ENCODE measurements at regions not wholly inside any gene's neighbourhood (a gene's known extent, or its start where the extent isn't known, plus 50 kb on each side); places are given as distances from the start of the nearest gene placed in this dataset.
A peak's percentile ranks its signal among the peaks of the same experiment; 100 is the strongest.

GRCh38 chr18:70415823-70416488, 127.1 kb downstream of the SOCS6 start:
- Mint-ChIP-seq H3K27me3 (ENCODE audit: unreplicated experiment) (no peaks in the 10 kb centered on the region), H3K4me1 (ENCODE audit: unreplicated experiment) (no peaks in the 10 kb centered on the region), H3K4me3 (ENCODE audit: unreplicated experiment) (no peak overlapping the region), H3K36me3 (ENCODE audit: low read depth, unreplicated experiment) (no peaks in the 10 kb centered on the region), H3K9me3 (ENCODE audit: unreplicated experiment) (no peaks in the 10 kb centered on the region), H3K27ac (ENCODE audit: unreplicated experiment) (peak overlapping the region; percentile 3)
- DNase-seq (ENCODE audit: low spot score), result no peak
- TF ChIP-seq CTCF (IDR thresholded peaks at IDR 0.05; ENCODE audit: unreplicated experiment), result no peak

GRCh38 chr18:70414315-70414900, 125.6 kb downstream of the SOCS6 start:
- TF ChIP-seq CTCF (IDR thresholded peaks at IDR 0.05; ENCODE audit: unreplicated experiment), result no peak
- no peak for DNase-seq (ENCODE audit: low spot score)
- H3K27me3 Mint-ChIP-seq (ENCODE audit: unreplicated experiment), result no peaks in the 10 kb centered on the region
- H3K36me3 Mint-ChIP-seq (ENCODE audit: low read depth, unreplicated experiment), result no peaks in the 10 kb centered on the region
- no peaks in the 10 kb centered on the region for H3K4me1 Mint-ChIP-seq (ENCODE audit: unreplicated experiment)
- H3K9me3 Mint-ChIP-seq (ENCODE audit: unreplicated experiment), result no peaks in the 10 kb centered on the region
- no peak overlapping the region for H3K4me3 Mint-ChIP-seq (ENCODE audit: unreplicated experiment)
- no peak overlapping the region for H3K27ac Mint-ChIP-seq (ENCODE audit: unreplicated experiment)

GRCh38 chr18:70413455-70413854, 124.6 kb downstream of the SOCS6 start:
- no peaks in the 10 kb centered on the region for H3K36me3 Mint-ChIP-seq (ENCODE audit: low read depth, unreplicated experiment)

GRCh38 chr18:70411876-70412435, 123.1 kb downstream of the SOCS6 start:
- Mint-ChIP-seq H3K4me3 (ENCODE audit: unreplicated experiment) (no peak overlapping the region), H3K9me3 (ENCODE audit: unreplicated experiment) (no peaks in the 10 kb centered on the region), H3K27me3 (ENCODE audit: unreplicated experiment) (no peaks in the 10 kb centered on the region), H3K27ac (ENCODE audit: unreplicated experiment) (no peak overlapping the region), H3K36me3 (ENCODE audit: low read depth, unreplicated experiment) (no peaks in the 10 kb centered on the region), H3K4me1 (ENCODE audit: unreplicated experiment) (no peaks in the 10 kb centered on the region)
- no peak for TF ChIP-seq CTCF (IDR thresholded peaks at IDR 0.05; ENCODE audit: unreplicated experiment)
- no peak for DNase-seq (ENCODE audit: low spot score)

More at GRCh38 chr18:70413455-70413854, 124.6 kb downstream of the SOCS6 start:
- DNase-seq (ENCODE audit: low spot score), result no peak
- Mint-ChIP-seq H3K27me3 (ENCODE audit: unreplicated experiment) (no peaks in the 10 kb centered on the region), H3K9me3 (ENCODE audit: unreplicated experiment) (no peaks in the 10 kb centered on the region), H3K4me3 (ENCODE audit: unreplicated experiment) (no peak overlapping the region), H3K27ac (ENCODE audit: unreplicated experiment) (no peak overlapping the region), H3K4me1 (ENCODE audit: unreplicated experiment) (no peaks in the 10 kb centered on the region)
- no peak for TF ChIP-seq CTCF (IDR thresholded peaks at IDR 0.05; ENCODE audit: unreplicated experiment)

- no peaks in the 10 kb centered on the region for H3K4me1 Mint-ChIP-seq (ENCODE audit: unreplicated experiment)
- no peaks in the 10 kb centered on the region for H3K27me3 Mint-ChIP-seq (ENCODE audit: unreplicated experiment)
- H3K9me3 Mint-ChIP-seq (ENCODE audit: unreplicated experiment), result no peaks in the 10 kb centered on the region
- H3K4me3 Mint-ChIP-seq (ENCODE audit: unreplicated experiment), result no peak overlapping the region
- H3K27ac Mint-ChIP-seq (ENCODE audit: unreplicated experiment), result no peak overlapping the region
- no peak for TF ChIP-seq CTCF (IDR thresholded peaks at IDR 0.05; ENCODE audit: unreplicated experiment)
- H3K36me3 Mint-ChIP-seq (ENCODE audit: low read depth, unreplicated experiment), result no peaks in the 10 kb centered on the region
- no peak for DNase-seq (ENCODE audit: low spot score)
These were observed 122.5 kb downstream of the SOCS6 start for GRCh38 chr18:70411307-70411706.

Measured in endothelial cell (in vitro differentiated cells).